ENCODE measurements at regions not wholly inside any gene's neighbourhood (a gene's known extent, or its start where the extent isn't known, plus 50 kb on each side); places are given as distances from the start of the nearest gene placed in this dataset.

DNA sequence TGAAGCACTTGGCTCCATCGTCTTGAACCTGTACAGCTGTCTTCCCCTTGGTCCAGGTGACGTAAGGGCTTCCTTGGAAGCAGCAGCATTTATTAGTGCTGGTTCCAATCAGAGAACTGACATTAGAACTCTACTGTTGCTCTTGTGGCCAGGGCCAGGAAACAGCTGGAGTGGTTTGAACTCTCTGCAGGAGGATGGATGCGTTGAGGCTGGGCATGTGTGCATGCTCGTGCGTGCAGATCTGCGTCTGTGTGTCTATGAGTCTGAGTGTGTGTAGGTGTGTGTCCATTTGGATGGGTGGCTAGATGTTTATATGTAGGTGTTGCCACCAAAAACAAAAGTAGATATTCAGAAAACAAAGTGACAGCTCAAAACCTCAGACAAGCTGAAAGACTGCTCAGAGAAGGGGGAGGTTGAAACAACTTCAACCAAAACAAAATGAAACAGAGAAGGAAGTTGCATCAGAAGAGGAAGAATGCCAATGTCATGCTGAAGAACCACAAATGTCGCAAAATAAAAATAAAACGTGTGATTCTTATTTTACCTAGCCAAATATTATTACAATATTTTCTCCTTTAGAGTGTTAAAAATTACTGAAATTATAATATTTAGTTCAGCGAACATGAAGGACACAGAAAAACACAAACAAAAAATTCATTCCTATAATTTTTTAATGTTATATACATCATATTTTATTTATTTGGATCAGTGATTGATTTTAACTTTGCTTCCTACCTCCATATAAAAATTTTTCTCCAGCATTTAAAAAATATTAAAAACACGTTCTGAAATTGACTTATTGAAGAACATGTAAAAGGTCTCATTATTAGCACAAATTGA lies 96.1 kb upstream of the MKLN1 start:
- peak; percentile 87 to 97 (median 96) for DNase-seq
- no peaks in the 10 kb centered on the region for H3K27me3 ChIP-seq (replicated peaks in 2 of 5; ENCODE audit: control insufficient read depth in 4 of 5, insufficient read depth in 5 of 5, low read length in 4 of 5)
- H3K36me3 ChIP-seq (ENCODE audit: control insufficient read depth in 4 of 4, insufficient read depth in 4 of 4, low read length in 3 of 4): no peaks in the 10 kb centered on the region
- H3K27ac ChIP-seq (ENCODE audit: insufficient read depth in 1 of 2, low read depth in 1 of 2, low read length in 2 of 2, poor library complexity in 1 of 2, severe bottlenecking in 2 of 2): peak overlapping the region; percentile 48 to 84
- 0% methylated on average over 3 of the region's 10 CpGs for WGBS (ENCODE audit: insufficient coverage)
- H3K4me3 ChIP-seq (ENCODE audit: control insufficient read depth in 1 of 7, extremely low read depth in 1 of 7, insufficient read depth in 4 of 7, low read depth in 2 of 7, low read length in 6 of 7): peak overlapping the region in 6 of 7 experiments; percentile 0 to 68 (median 53)
- H3K4me1 ChIP-seq (ENCODE audit: control extremely low read depth in 1 of 4, control insufficient read depth in 4 of 4, insufficient read depth in 4 of 4, low read length in 3 of 4): peaks cover 0 to 30% (median 26%) of the 10 kb centered on the region in 4 experiments
- no peaks in the 10 kb centered on the region for H3K9me3 ChIP-seq (ENCODE audit: control extremely low read depth in 1 of 5, control insufficient read depth in 4 of 5, insufficient read depth in 2 of 5, low read depth in 1 of 5, low read length in 4 of 5)
- ChIA-PET CTCF (interaction anchor here (0.7 to 1.5 kb wide), 3 partner anchors 59 to 125 kb away, joined by 3 to 5 read pairs (median 4); no protein-coding TSS in a partner anchor), POLR2A (interaction anchor here (1.1 kb wide), 1 partner anchor 174 kb away, joined by 4 read pairs; no protein-coding TSS in a partner anchor)

DNA sequence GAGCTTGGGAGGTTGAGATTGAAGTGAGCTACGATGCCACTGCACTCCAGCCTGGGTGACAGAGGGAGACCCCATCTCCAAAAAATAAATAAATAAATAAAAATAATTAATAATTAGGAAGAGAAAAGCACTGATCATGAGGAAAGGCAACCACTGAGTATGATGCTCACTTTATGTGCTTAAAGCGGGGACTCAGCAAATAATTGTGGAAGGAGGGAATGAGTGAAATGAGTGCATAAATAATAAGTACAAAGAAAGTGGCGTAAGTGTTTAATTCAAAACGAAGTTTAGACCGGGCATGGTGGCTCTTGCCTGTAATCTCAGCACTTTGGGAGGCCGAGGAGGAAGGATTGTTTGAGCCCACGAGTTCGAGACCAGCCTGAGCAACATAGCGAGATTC lies 94.9 kb upstream of the MKLN1 start:
- Histone ChIP-seq H3K4me1 (ENCODE audit: control extremely low read depth in 1 of 4, control insufficient read depth in 4 of 4, insufficient read depth in 4 of 4, low read length in 3 of 4) (peaks cover 0 to 30% (median 26%) of the 10 kb centered on the region in 4 experiments), H3K9me3 (ENCODE audit: control extremely low read depth in 1 of 5, control insufficient read depth in 4 of 5, insufficient read depth in 2 of 5, low read depth in 1 of 5, low read length in 4 of 5) (no peaks in the 10 kb centered on the region), H3K4me3 (ENCODE audit: control insufficient read depth in 1 of 7, extremely low read depth in 1 of 7, insufficient read depth in 4 of 7, low read depth in 2 of 7, low read length in 6 of 7) (no peak overlapping the region), H3K36me3 (ENCODE audit: control insufficient read depth in 4 of 4, insufficient read depth in 4 of 4, low read length in 3 of 4) (no peaks in the 10 kb centered on the region), H3K27ac (ENCODE audit: insufficient read depth in 1 of 2, low read depth in 1 of 2, low read length in 2 of 2, poor library complexity in 1 of 2, severe bottlenecking in 2 of 2) (peak overlapping the region; percentile 48 to 84), H3K27me3 (replicated peaks in 2 of 5; ENCODE audit: control insufficient read depth in 4 of 5, insufficient read depth in 5 of 5, low read length in 4 of 5) (no peaks in the 10 kb centered on the region)
- ChIA-PET POLR2A (interaction anchor here (0.6 kb wide), 1 partner anchor 15 kb away, joined by 5 read pairs; no protein-coding TSS in a partner anchor), CTCF (interaction anchor here (1.0 kb wide), 1 partner anchor 13 kb away, joined by 3 read pairs; no protein-coding TSS in a partner anchor)
- DNase-seq: no peak
- 93% methylated on average over 6 of the region's 9 CpGs for WGBS (ENCODE audit: insufficient coverage)

GRCh38 chr7:131233193-131233592 lies 94.5 kb upstream of the MKLN1 start:
- DNase-seq: no peak
- ChIA-PET POLR2A (no interaction called here), CTCF (interaction anchor here (1.0 kb wide), 1 partner anchor 14 kb away, joined by 3 read pairs; no protein-coding TSS in a partner anchor)
- WGBS (ENCODE audit: insufficient coverage): 100% methylated on average over 2 of the region's 4 CpGs
- Histone ChIP-seq H3K4me3 (ENCODE audit: control insufficient read depth in 1 of 7, extremely low read depth in 1 of 7, insufficient read depth in 4 of 7, low read depth in 2 of 7, low read length in 6 of 7) (no peak overlapping the region), H3K27ac (ENCODE audit: insufficient read depth in 1 of 2, low read depth in 1 of 2, low read length in 2 of 2, poor library complexity in 1 of 2, severe bottlenecking in 2 of 2) (no peak overlapping the region), H3K36me3 (ENCODE audit: control insufficient read depth in 4 of 4, insufficient read depth in 4 of 4, low read length in 3 of 4) (no peaks in the 10 kb centered on the region), H3K4me1 (ENCODE audit: control extremely low read depth in 1 of 4, control insufficient read depth in 4 of 4, insufficient read depth in 4 of 4, low read length in 3 of 4) (peaks cover 0 to 30% (median 26%) of the 10 kb centered on the region in 4 experiments), H3K9me3 (ENCODE audit: control extremely low read depth in 1 of 5, control insufficient read depth in 4 of 5, insufficient read depth in 2 of 5, low read depth in 1 of 5, low read length in 4 of 5) (no peaks in the 10 kb centered on the region), H3K27me3 (replicated peaks in 2 of 5; ENCODE audit: control insufficient read depth in 4 of 5, insufficient read depth in 5 of 5, low read length in 4 of 5) (no peaks in the 10 kb centered on the region)

DNA sequence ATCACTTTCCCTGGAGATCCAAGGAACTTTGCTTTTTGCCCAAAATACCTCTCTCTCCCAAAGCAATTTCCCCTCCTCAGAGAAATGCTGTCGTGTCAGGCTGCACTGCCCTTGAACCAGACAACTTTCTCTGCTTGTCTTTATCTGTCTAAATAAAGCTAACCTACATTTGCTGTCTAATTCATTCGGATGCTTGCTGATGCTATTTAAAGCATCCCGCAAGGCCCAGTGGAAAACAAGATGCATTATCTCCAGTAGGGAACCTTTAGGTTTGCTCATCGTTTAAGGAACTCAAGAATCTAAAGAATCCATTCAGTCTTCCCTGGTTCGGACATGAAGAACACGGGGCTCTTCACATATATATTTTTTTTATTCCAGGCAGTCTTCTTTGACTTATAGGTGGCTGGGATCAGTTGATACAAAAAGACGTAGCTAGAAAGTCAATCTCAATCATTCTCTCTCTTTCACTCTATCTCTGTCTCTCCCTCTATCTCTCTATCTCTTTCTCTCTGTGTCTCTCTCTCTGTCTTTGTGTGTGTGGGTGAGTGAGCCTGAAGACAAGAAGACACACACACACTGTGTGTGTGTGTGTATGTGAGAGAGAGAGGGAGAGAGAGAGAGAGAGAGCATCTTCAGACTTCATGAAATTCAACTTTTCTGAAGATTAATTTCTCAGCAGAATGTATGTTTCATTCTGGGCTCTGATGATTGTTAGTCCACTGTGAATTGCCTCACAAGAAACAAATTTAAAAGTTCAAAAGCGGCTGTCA lies 92.8 kb upstream of the MKLN1 start:
- Histone ChIP-seq H3K27ac (ENCODE audit: insufficient read depth in 1 of 2, low read depth in 1 of 2, low read length in 2 of 2, poor library complexity in 1 of 2, severe bottlenecking in 2 of 2) (no peak overlapping the region), H3K36me3 (ENCODE audit: control insufficient read depth in 4 of 4, insufficient read depth in 4 of 4, low read length in 3 of 4) (no peaks in the 10 kb centered on the region), H3K27me3 (replicated peaks in 2 of 5; ENCODE audit: control insufficient read depth in 4 of 5, insufficient read depth in 5 of 5, low read length in 4 of 5) (no peaks in the 10 kb centered on the region), H3K4me3 (ENCODE audit: control insufficient read depth in 1 of 7, extremely low read depth in 1 of 7, insufficient read depth in 4 of 7, low read depth in 2 of 7, low read length in 6 of 7) (peak overlapping the region in 1 of 7 experiments; percentile 9), H3K9me3 (ENCODE audit: control extremely low read depth in 1 of 5, control insufficient read depth in 4 of 5, insufficient read depth in 2 of 5, low read depth in 1 of 5, low read length in 4 of 5) (peaks cover 0 to 4% (median 3%) of the 10 kb centered on the region in 5 experiments), H3K4me1 (ENCODE audit: control extremely low read depth in 1 of 4, control insufficient read depth in 4 of 4, insufficient read depth in 4 of 4, low read length in 3 of 4) (peaks cover 0 to 30% (median 26%) of the 10 kb centered on the region in 4 experiments)
- POLR2A ChIA-PET: no interaction called here
- 75% methylated on average over 5 of the region's 8 CpGs for WGBS (ENCODE audit: insufficient coverage)
- CTCF ChIA-PET: interaction anchor here (0.6 kb wide), 2 partner anchors 51 to 224 kb away, joined by 3 read pairs; no protein-coding TSS in a partner anchor
- DNase-seq: no peak

GRCh38 chr7:131235489-131236317 lies 92.0 kb upstream of the MKLN1 start:
- CTCF ChIA-PET: interaction anchor here (0.6 to 1.3 kb wide), 5 partner anchors 15 to 273 kb away, joined by 3 read pairs; no protein-coding TSS in a partner anchor
- Histone ChIP-seq H3K27ac (ENCODE audit: insufficient read depth in 1 of 2, low read depth in 1 of 2, low read length in 2 of 2, poor library complexity in 1 of 2, severe bottlenecking in 2 of 2) (peak overlapping the region; percentile 30 to 36), H3K27me3 (replicated peaks in 2 of 5; ENCODE audit: control insufficient read depth in 4 of 5, insufficient read depth in 5 of 5, low read length in 4 of 5) (no peaks in the 10 kb centered on the region), H3K36me3 (ENCODE audit: control insufficient read depth in 4 of 4, insufficient read depth in 4 of 4, low read length in 3 of 4) (no peaks in the 10 kb centered on the region), H3K4me3 (ENCODE audit: control insufficient read depth in 1 of 7, extremely low read depth in 1 of 7, insufficient read depth in 4 of 7, low read depth in 2 of 7, low read length in 6 of 7) (peak overlapping the region in 1 of 7 experiments; percentile 9), H3K9me3 (ENCODE audit: control extremely low read depth in 1 of 5, control insufficient read depth in 4 of 5, insufficient read depth in 2 of 5, low read depth in 1 of 5, low read length in 4 of 5) (peaks cover 0 to 4% (median 3%) of the 10 kb centered on the region in 5 experiments), H3K4me1 (ENCODE audit: control extremely low read depth in 1 of 4, control insufficient read depth in 4 of 4, insufficient read depth in 4 of 4, low read length in 3 of 4) (peaks cover 0 to 24% (median 22%) of the 10 kb centered on the region in 4 experiments)
- 56% methylated on average over 9 of the region's 13 CpGs for WGBS (ENCODE audit: insufficient coverage)
- POLR2A ChIA-PET: interaction anchor here (0.6 kb wide), 1 partner anchor 15 kb away, joined by 3 read pairs; no protein-coding TSS in a partner anchor
- DNase-seq: peak; percentile 91 to 95 (median 95)

GRCh38 chr7:131236318-131236672 lies 91.4 kb upstream of the MKLN1 start:
- Histone ChIP-seq H3K4me3 (ENCODE audit: control insufficient read depth in 1 of 7, extremely low read depth in 1 of 7, insufficient read depth in 4 of 7, low read depth in 2 of 7, low read length in 6 of 7) (no peak overlapping the region), H3K9me3 (ENCODE audit: control extremely low read depth in 1 of 5, control insufficient read depth in 4 of 5, insufficient read depth in 2 of 5, low read depth in 1 of 5, low read length in 4 of 5) (peaks cover 0 to 4% (median 3%) of the 10 kb centered on the region in 5 experiments), H3K27me3 (replicated peaks in 2 of 5; ENCODE audit: control insufficient read depth in 4 of 5, insufficient read depth in 5 of 5, low read length in 4 of 5) (no peaks in the 10 kb centered on the region), H3K4me1 (ENCODE audit: control extremely low read depth in 1 of 4, control insufficient read depth in 4 of 4, insufficient read depth in 4 of 4, low read length in 3 of 4) (peaks cover 0 to 19% (median 16%) of the 10 kb centered on the region in 4 experiments), H3K36me3 (ENCODE audit: control insufficient read depth in 4 of 4, insufficient read depth in 4 of 4, low read length in 3 of 4) (no peaks in the 10 kb centered on the region), H3K27ac (ENCODE audit: insufficient read depth in 1 of 2, low read depth in 1 of 2, low read length in 2 of 2, poor library complexity in 1 of 2, severe bottlenecking in 2 of 2) (peak overlapping the region; percentile 30 to 36)
- WGBS (ENCODE audit: insufficient coverage): 90% methylated on average over 4 of the region's 6 CpGs
- ChIA-PET CTCF (interaction anchor here (0.8 to 1.3 kb wide), 2 partner anchors 15 to 17 kb away, joined by 3 read pairs; no protein-coding TSS in a partner anchor), POLR2A (interaction anchor here (0.6 kb wide), 1 partner anchor 14 kb away, joined by 3 read pairs; no protein-coding TSS in a partner anchor)
- peak in 1 of 3 donors; percentile 39 for DNase-seq
